Colonic mucosa (tissue), 4 donors: ENCODE measurements at regions not wholly inside any gene's neighbourhood (a gene's known extent, or its start where the extent isn't known, plus 50 kb on each side); places are given as distances from the start of the nearest gene placed in this dataset.
A peak's percentile ranks its signal among the peaks of the same experiment; 100 is the strongest.

ENCODE experiments used
- DNase-seq: peaks from one replicate; pipeline ENCODE4 v3.0.0-alpha.2; 2020
- H3K27ac ChIP-seq: fragments of 200-600 bp; one replicate; pipeline ENCODE4 v1.8.0; 2021
- H3K27me3 ChIP-seq: fragments of 200-600 bp; one replicate; pipeline ENCODE4 v1.8.0; 2021
- H3K36me3 ChIP-seq: fragments of 200-600 bp; one replicate; pipeline ENCODE4 v1.8.0; 2021
- H3K4me1 ChIP-seq: fragments of 200-600 bp; one replicate; pipeline ENCODE4 v1.8.0; 2021; ENCODE audit warnings: mild to moderate bottlenecking
- H3K4me3 ChIP-seq: fragments of 200-600 bp; one replicate; pipeline ENCODE4 v1.8.0; 2021
- H3K9ac ChIP-seq, 2 donors: one replicate each; pipeline ENCODE4 v1.7.0; 2013; ENCODE audit warnings: control low read depth in 2 of 2, low read depth in 2 of 2, low read length in 2 of 2
- H3K9me3 ChIP-seq: fragments of 200-600 bp; one replicate; pipeline ENCODE4 v1.8.0; 2021
- CTCF ChIP-seq: fragments of 200-600 bp; IDR thresholded peaks from one replicate; pipeline ENCODE4 v1.8.0; 2022; ENCODE audit warnings: antibody characterized with exemption, mild to moderate bottlenecking
- intact Hi-C: fragments of 100-400 bp; cut with DNase I; formaldehyde crosslinking; loops from one replicate; pipeline ENCODE4 v1.14.1; 2022
- donor health status: healthy.
- donor health status: DM: no; HTN: no; CAD: no.
- donor health status: DM: no; HTN: no; CAD: no.

GRCh38 chrX:39645178-39645895 is 452.4 kb downstream of the BCOR start:
- no peaks in the 10 kb centered on the region for H3K9me3 ChIP-seq
- no peak overlapping the region for H3K4me3 ChIP-seq
- H3K27ac ChIP-seq, result no peak overlapping the region
- H3K36me3 ChIP-seq, result no peaks in the 10 kb centered on the region
- no peaks in the 10 kb centered on the region for H3K4me1 ChIP-seq
- intact Hi-C loops, result no loop called here
- DNase-seq, result peak; percentile 25
- TF ChIP-seq CTCF, result no peak
- H3K9ac ChIP-seq, result no peak overlapping the region
- H3K27me3 ChIP-seq, result no peaks in the 10 kb centered on the region

GRCh38 chrX:39648548-39649254 is 449.1 kb downstream of the BCOR start:
- no peaks in the 10 kb centered on the region for H3K9me3 ChIP-seq
- no peak overlapping the region for H3K9ac ChIP-seq
- peaks cover 5% of the 10 kb centered on the region for H3K27me3 ChIP-seq
- H3K36me3 ChIP-seq, result no peaks in the 10 kb centered on the region
- intact Hi-C loops, result no loop called here
- H3K4me3 ChIP-seq, result no peak overlapping the region
- DNase-seq, result no peak
- no peaks in the 10 kb centered on the region for H3K4me1 ChIP-seq
- no peak overlapping the region for H3K27ac ChIP-seq
- TF ChIP-seq CTCF, result no peak

- TF ChIP-seq CTCF, result no peak
- Histone ChIP-seq H3K27ac (no peak overlapping the region), H3K27me3 (peaks cover 5% of the 10 kb centered on the region), H3K4me1 (no peaks in the 10 kb centered on the region), H3K36me3 (no peaks in the 10 kb centered on the region), H3K9me3 (no peaks in the 10 kb centered on the region), H3K4me3 (no peak overlapping the region), H3K9ac (no peak overlapping the region)
- intact Hi-C loops, result no loop called here
- DNase-seq, result no peak
Measured at GRCh38 chrX:39650768-39651347, 446.9 kb downstream of the BCOR start.

- Histone ChIP-seq H3K36me3 (no peaks in the 10 kb centered on the region), H3K9me3 (no peaks in the 10 kb centered on the region), H3K4me1 (no peaks in the 10 kb centered on the region), H3K9ac (no peak overlapping the region), H3K4me3 (no peak overlapping the region), H3K27me3 (peaks cover 5% of the 10 kb centered on the region), H3K27ac (no peak overlapping the region)
- intact Hi-C loops, result no loop called here
- peak; percentile 27 for DNase-seq
- no peak for TF ChIP-seq CTCF
Measured at GRCh38 chrX:39652336-39652735, 445.4 kb downstream of the BCOR start.

- intact Hi-C loops, result no loop called here
- no peak for DNase-seq
- Histone ChIP-seq H3K27ac (no peak overlapping the region), H3K36me3 (no peaks in the 10 kb centered on the region), H3K9me3 (no peaks in the 10 kb centered on the region), H3K9ac (no peak overlapping the region), H3K4me3 (no peak overlapping the region), H3K4me1 (no peaks in the 10 kb centered on the region), H3K27me3 (peaks cover 5% of the 10 kb centered on the region)
- no peak for TF ChIP-seq CTCF
Measured at GRCh38 chrX:39653691-39654090, 444.1 kb downstream of the BCOR start.
